ENCODE measurements at regions not wholly inside any gene's neighbourhood (a gene's known extent, or its start where the extent isn't known, plus 50 kb on each side); places are given as distances from the start of the nearest gene placed in this dataset.

DNA sequence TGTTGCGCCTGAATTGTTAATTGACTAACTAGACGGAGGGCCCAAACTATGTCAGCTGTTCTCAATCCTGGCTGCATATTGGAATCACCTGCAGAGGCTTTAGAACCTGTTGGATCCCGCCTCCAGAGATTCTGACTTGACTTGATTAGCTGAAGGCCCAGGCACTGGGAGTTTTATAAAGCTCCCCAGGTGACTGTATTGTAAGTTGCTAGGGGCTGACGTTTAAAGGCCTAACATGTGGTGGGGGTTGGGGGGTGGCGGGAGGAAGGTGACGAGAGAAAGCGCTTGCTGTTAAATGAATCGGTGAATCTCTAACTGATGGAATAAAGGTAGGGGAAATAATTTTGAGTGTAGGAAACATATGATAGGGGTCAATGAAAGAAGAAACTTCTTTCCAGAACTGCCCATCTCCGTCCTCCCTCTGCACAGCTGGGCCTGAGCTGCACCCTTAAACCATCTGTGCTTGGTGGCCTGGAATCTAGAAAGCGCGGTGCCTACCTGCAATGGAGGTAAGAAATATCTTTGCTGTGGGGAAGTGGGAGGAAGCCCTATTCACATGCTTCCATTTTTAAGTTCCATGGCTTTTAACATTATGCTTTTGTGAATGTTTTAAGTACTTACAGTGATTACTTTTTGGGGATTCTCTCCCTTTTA lies 225.0 kb upstream of the FAM3C start:
- Histone ChIP-seq H3K9me3 (no peaks in the 10 kb centered on the region), H3K27ac (no peak overlapping the region), H3K4me3 (no peak overlapping the region), H3K27me3 (no peaks in the 10 kb centered on the region), H3K4me1 (no peaks in the 10 kb centered on the region), H3K36me3 (no peaks in the 10 kb centered on the region)
- DNase-seq (no peak), ATAC-seq (no peak)
- intact Hi-C loops (cut with DNase I; ENCODE audit: low total_unique reads) (no loop called here), in situ Hi-C loops (cut with MboI; ENCODE audit: low sequenced_read_pairs in 4 of 4) (no loop called here)
- no peak for TF ChIP-seq CTCF (IDR thresholded peaks at IDR 0.05 in 4 of 5, conservative IDR thresholded peaks at IDR 0.05 in 1 of 5)

DNA sequence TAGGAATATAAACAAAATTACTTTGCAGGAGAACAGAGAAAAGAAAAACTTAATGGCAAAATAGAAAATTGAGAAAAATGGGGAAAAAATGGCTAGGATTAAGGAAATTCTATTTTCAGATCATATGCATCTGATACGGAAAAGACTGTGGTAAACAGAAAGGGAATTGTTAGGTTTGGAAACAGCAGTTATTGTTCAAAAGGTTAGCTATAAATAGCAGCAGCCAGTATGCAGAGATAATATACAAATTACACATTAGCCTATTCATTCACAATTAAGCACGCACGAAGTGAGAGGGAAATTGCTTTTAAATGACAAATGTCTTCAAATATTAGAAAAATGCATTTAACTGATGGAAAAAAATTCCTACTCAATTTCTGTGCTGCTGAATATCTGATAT lies 224.1 kb upstream of the FAM3C start:
- H3K9me3 ChIP-seq, result no peaks in the 10 kb centered on the region
- ATAC-seq (no peak), DNase-seq (no peak)
- no peaks in the 10 kb centered on the region for H3K4me1 ChIP-seq
- intact Hi-C loops (cut with DNase I; ENCODE audit: low total_unique reads), result no loop called here
- H3K27ac ChIP-seq, result no peak overlapping the region
- no peaks in the 10 kb centered on the region for H3K27me3 ChIP-seq
- TF ChIP-seq CTCF (IDR thresholded peaks at IDR 0.05 in 4 of 5, conservative IDR thresholded peaks at IDR 0.05 in 1 of 5) (no peak), POLR2A (IDR thresholded peaks at IDR 0.05) (no peak)
- H3K4me3 ChIP-seq, result no peak overlapping the region
- in situ Hi-C loops (cut with MboI; ENCODE audit: low sequenced_read_pairs in 4 of 4), result no loop called here
- no peaks in the 10 kb centered on the region for H3K36me3 ChIP-seq

DNA sequence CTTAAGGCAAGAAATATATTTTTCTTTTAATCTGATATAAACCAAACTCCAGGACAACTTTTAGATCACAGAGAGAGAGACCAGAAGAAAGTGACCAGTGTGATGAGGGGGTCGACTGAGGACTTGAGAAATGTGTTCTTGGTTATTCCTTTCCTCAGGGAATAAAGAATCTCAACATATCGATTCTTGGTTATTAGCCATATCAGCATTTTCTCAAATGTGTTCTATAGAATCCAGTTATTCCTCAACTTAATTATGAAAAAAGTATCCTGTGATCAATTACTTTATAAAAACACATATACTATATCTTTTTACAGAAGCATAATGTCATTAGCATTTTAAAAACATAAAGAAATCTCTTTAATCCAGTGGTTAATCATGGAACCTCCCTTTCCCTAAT lies 222.1 kb upstream of the FAM3C start:
- TF ChIP-seq POLR2A (IDR thresholded peaks at IDR 0.05), result no peak
- TF ChIP-seq CTCF (IDR thresholded peaks at IDR 0.05 in 4 of 5, conservative IDR thresholded peaks at IDR 0.05 in 1 of 5), result no peak
- Histone ChIP-seq H3K27me3 (no peaks in the 10 kb centered on the region), H3K27ac (no peak overlapping the region), H3K4me3 (no peak overlapping the region), H3K9me3 (no peaks in the 10 kb centered on the region), H3K4me1 (no peaks in the 10 kb centered on the region), H3K36me3 (no peaks in the 10 kb centered on the region)
- no peak for ATAC-seq
- in situ Hi-C loops (cut with MboI; ENCODE audit: low sequenced_read_pairs in 4 of 4), result no loop called here
- intact Hi-C loops (cut with DNase I; ENCODE audit: low total_unique reads), result no loop called here
- DNase-seq, result no peak

DNA sequence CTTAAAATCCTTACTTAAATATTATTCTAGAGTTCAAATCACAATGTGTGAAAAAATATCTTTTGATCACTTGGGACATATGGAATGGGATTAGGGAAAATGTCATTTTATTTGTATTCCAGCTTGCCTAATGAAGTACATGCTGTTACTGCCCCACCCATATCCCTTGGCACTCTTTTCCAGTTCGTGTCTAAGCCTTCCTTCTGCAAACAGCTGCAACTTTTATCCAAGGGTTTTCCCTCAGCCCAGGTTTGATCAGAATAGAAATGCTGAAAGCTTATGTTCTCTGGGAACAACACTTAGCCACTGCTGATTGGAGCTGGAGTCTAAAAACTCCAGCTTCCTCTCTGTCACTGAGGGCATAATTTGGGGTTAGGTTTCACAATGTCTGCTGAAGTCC lies 214.1 kb upstream of the FAM3C start:
- in situ Hi-C loops (cut with MboI; ENCODE audit: low sequenced_read_pairs in 4 of 4) (no loop called here), intact Hi-C loops (cut with DNase I; ENCODE audit: low total_unique reads) (no loop called here)
- Histone ChIP-seq H3K27ac (no peak overlapping the region), H3K27me3 (no peaks in the 10 kb centered on the region), H3K36me3 (no peaks in the 10 kb centered on the region), H3K4me3 (no peak overlapping the region), H3K4me1 (no peaks in the 10 kb centered on the region), H3K9me3 (no peaks in the 10 kb centered on the region)
- no peak for TF ChIP-seq POLR2A (IDR thresholded peaks at IDR 0.05)
- TF ChIP-seq CTCF (IDR thresholded peaks at IDR 0.05 in 4 of 5, conservative IDR thresholded peaks at IDR 0.05 in 1 of 5), result no peak
- DNase-seq (peak in 1 of 2 donors; percentile 11), ATAC-seq (peak in 1 of 2 donors; percentile 36)

DNA sequence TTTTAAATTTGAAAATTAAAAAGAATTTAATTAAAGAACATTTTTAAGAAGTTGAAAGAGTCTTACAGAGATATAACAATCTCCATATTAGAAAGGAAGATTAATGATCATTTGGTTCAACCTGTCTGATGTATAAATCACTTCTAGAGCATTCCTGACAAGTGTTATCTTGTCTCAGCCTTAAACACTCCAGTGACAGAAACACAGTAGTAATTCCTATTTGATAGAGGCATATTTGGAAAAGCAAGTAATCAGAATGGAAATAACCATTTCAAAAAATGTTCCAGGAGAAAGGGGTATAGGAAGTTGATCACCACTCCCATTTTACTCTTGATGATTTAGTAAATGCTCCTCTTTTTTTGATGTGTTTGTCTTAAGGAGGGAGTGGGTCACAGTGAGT lies 213.1 kb upstream of the FAM3C start:
- TF ChIP-seq POLR2A (IDR thresholded peaks at IDR 0.05) (no peak), CTCF (IDR thresholded peaks at IDR 0.05 in 4 of 5, conservative IDR thresholded peaks at IDR 0.05 in 1 of 5) (no peak)
- no peak overlapping the region for H3K4me3 ChIP-seq
- in situ Hi-C loops (cut with MboI; ENCODE audit: low sequenced_read_pairs in 4 of 4) (no loop called here), intact Hi-C loops (cut with DNase I; ENCODE audit: low total_unique reads) (no loop called here)
- no peak for ATAC-seq
- no peaks in the 10 kb centered on the region for H3K9me3 ChIP-seq
- no peaks in the 10 kb centered on the region for H3K4me1 ChIP-seq
- no peak overlapping the region for H3K27ac ChIP-seq
- no peak for DNase-seq
- no peaks in the 10 kb centered on the region for H3K36me3 ChIP-seq
- no peaks in the 10 kb centered on the region for H3K27me3 ChIP-seq

Measured in gastrocnemius medialis (tissue), 4 donors.